ENCODE measurements at regions not wholly inside any gene's neighbourhood (a gene's known extent, or its start where the extent isn't known, plus 50 kb on each side); places are given as distances from the start of the nearest gene placed in this dataset.

GRCh38 chr5:123809594-123810221 is 297.7 kb downstream of the CSNK1G3 start:
- H3K4me3 ChIP-seq (ENCODE audit: low read depth, low read length): no peak overlapping the region
- no peak for DNase-seq (ENCODE audit: low read depth)
- TF ChIP-seq CTCF (conservative IDR thresholded peaks at IDR 0.05; ENCODE audit: low read depth, low read length): no peak

GRCh38 chr5:123808461-123809380 is 296.7 kb downstream of the CSNK1G3 start:
- TF ChIP-seq CTCF (conservative IDR thresholded peaks at IDR 0.05; ENCODE audit: low read depth, low read length): no peak
- H3K4me3 ChIP-seq (ENCODE audit: low read depth, low read length): no peak overlapping the region
- no peak for DNase-seq (ENCODE audit: low read depth)

- no peak overlapping the region for H3K4me3 ChIP-seq (ENCODE audit: low read depth, low read length)
- no peak for DNase-seq (ENCODE audit: low read depth)
- no peak for TF ChIP-seq CTCF (conservative IDR thresholded peaks at IDR 0.05; ENCODE audit: low read depth, low read length)
Measured at GRCh38 chr5:123807177-123807945, 295.4 kb downstream of the CSNK1G3 start.

GRCh38 chr5:123806644-123807043 is 294.7 kb downstream of the CSNK1G3 start:
- H3K4me3 ChIP-seq (ENCODE audit: low read depth, low read length): no peak overlapping the region
- TF ChIP-seq CTCF (conservative IDR thresholded peaks at IDR 0.05; ENCODE audit: low read depth, low read length): no peak
- no peak for DNase-seq (ENCODE audit: low read depth)

- DNase-seq (ENCODE audit: low read depth): no peak
- H3K4me3 ChIP-seq (ENCODE audit: low read depth, low read length): no peak overlapping the region
- no peak for TF ChIP-seq CTCF (conservative IDR thresholded peaks at IDR 0.05; ENCODE audit: low read depth, low read length)
Measured at GRCh38 chr5:123805300-123805699, 293.3 kb downstream of the CSNK1G3 start.

GRCh38 chr5:123803359-123803758 is 291.4 kb downstream of the CSNK1G3 start:
- DNase-seq (ENCODE audit: low read depth): no peak
- no peak overlapping the region for H3K4me3 ChIP-seq (ENCODE audit: low read depth, low read length)
- no peak for TF ChIP-seq CTCF (conservative IDR thresholded peaks at IDR 0.05; ENCODE audit: low read depth, low read length)

Data from choroid plexus epithelial cell (primary cell).